T-cell (primary cell): ENCODE measurements at regions not wholly inside any gene's neighbourhood (a gene's known extent, or its start where the extent isn't known, plus 50 kb on each side); places are given as distances from the start of the nearest gene placed in this dataset.

ENCODE experiments used
- ATAC-seq, 4 experiments: fragments of 200-7000 bp in 3 of 4; fragments of 150-1000 bp in 1 of 4; cut with Tn5 transposase; replicated peaks in 1 of 4; 1 replicate in 3 of 4; 2 replicates in 1 of 4; pipeline ENCODE4 v1.10.0; 2021; ENCODE audit warnings: moderate library complexity in 3 of 4, mild to moderate bottlenecking in 2 of 4, moderate number of reproducible peaks in 1 of 4
- CTCF ChIA-PET, 2 donors: fragments of 300-600 bp; sonication (Branson Sonifier 250); formaldehyde crosslinking; loops; one replicate each; lab custom pipeline; 2022; ENCODE audit warnings: antibody characterized with exemption in 2 of 2; lab: Charles Lee
- POLR2A ChIA-PET, 2 donors: fragments of 300-600 bp; sonication (Branson Sonifier 250); formaldehyde crosslinking; loops; one replicate each; lab custom pipeline; 2022; ENCODE audit warnings: antibody characterized with exemption in 2 of 2; lab: Charles Lee
- DNase-seq, 35 experiments: peaks; one replicate each; pipeline versions ENCODE4 v3.0.0 to v3.0.0-alpha.2; 2013 to 2023
- H3K27ac ChIP-seq: one replicate; pipeline ENCODE4 v1.5.1; 2013; ENCODE audit warnings: low read length
- H3K27me3 ChIP-seq, 2 experiments: replicated peaks in 1 of 2; 1 replicate in 1 of 2; 2 replicates in 1 of 2; pipeline versions ENCODE4 v1.6.1 to v1.7.0; 2013; ENCODE audit warnings: low read length in 1 of 2, mixed read lengths in 1 of 2; ENCODE audit not compliant: control insufficient read depth in 2 of 2, insufficient read depth in 2 of 2; ENCODE audit errors: extremely low read depth in 1 of 2
- H3K36me3 ChIP-seq, 2 donors: 1 replicate in 1 of 2; 2 replicates in 1 of 2; pipeline versions ENCODE4 v1.6.1 to v1.7.0; 2013; ENCODE audit warnings: low read length in 1 of 2; ENCODE audit not compliant: control insufficient read depth in 2 of 2, insufficient read depth in 1 of 2; ENCODE audit errors: extremely low read depth in 1 of 2
- H3K4me1 ChIP-seq, 2 experiments: 1 replicate in 1 of 2; 2 replicates in 1 of 2; pipeline versions ENCODE4 v1.6.1 to v1.7.0; 2013; ENCODE audit warnings: low read length in 2 of 2, mixed read lengths in 1 of 2; ENCODE audit not compliant: insufficient read depth in 2 of 2, control insufficient read depth in 1 of 2; ENCODE audit errors: extremely low read depth in 1 of 2
- H3K4me3 ChIP-seq, 2 donors: 1 replicate in 1 of 2; 2 replicates in 1 of 2; pipeline versions ENCODE4 v1.5.1 to v1.7.0; 2013; ENCODE audit warnings: mild to moderate bottlenecking in 2 of 2, low read length in 1 of 2, moderate library complexity in 1 of 2; ENCODE audit not compliant: control insufficient read depth in 1 of 2; ENCODE audit errors: extremely low read depth in 1 of 2
- H3K9me3 ChIP-seq: 2 replicates; pipeline ENCODE4 v1.7.0; 2013
- H3K27ac Mint-ChIP-seq, 2 donors: one replicate each; pipeline ENCODE4 v1.8.0; 2020 to 2021; ENCODE audit warnings: mild to moderate bottlenecking in 2 of 2, mixed read lengths in 2 of 2
- H3K27me3 Mint-ChIP-seq, 2 donors: one replicate each; pipeline ENCODE4 v1.8.0; 2021 to 2022; ENCODE audit warnings: mixed read lengths in 2 of 2
- H3K36me3 Mint-ChIP-seq: one replicate; pipeline ENCODE4 v1.8.0; 2021; ENCODE audit warnings: mixed read lengths
- H3K4me1 Mint-ChIP-seq, 3 donors: one replicate each; pipeline ENCODE4 v1.8.0; 2020 to 2022; ENCODE audit warnings: mixed read lengths in 3 of 3, mild to moderate bottlenecking in 1 of 3
- H3K4me3 Mint-ChIP-seq, 3 donors: one replicate each; pipeline ENCODE4 v1.8.0; 2020 to 2022; ENCODE audit warnings: mild to moderate bottlenecking in 3 of 3, mixed read lengths in 3 of 3, moderate library complexity in 3 of 3
- H3K9me3 Mint-ChIP-seq, 3 donors: one replicate each; pipeline ENCODE4 v1.8.0; 2020 to 2022; ENCODE audit warnings: mixed read lengths in 3 of 3
- WGBS: methylation state at CpG from one replicate; pipeline ENCODE4 v1.1.5; 2013; ENCODE audit warnings: missing lambda C conversion rate; ENCODE audit not compliant: insufficient coverage; 5-methylcytosine and 5-hydroxymethylcytosine counted together

DNA sequence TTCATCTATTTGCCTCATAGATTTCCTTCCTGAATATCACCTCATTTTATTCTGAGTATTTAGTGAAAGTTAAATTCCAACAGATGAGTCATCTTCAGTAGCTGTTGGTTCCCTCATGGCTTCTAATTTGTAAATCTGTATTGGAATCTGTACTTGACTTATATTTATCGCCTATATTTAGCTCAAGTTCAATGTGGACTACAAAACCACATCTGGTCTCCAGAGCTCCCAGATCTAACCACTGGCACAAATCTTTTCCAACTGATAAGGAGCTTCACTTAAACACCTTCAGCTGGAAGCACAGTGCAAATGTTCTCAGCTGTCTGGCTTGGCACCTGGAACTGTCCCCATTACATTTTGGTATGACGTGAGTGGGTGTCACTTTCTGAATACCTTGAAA, 82.8 kb upstream of the DSEL start:
- DNase-seq, result no peak
- no peak overlapping the region for H3K4me3 Mint-ChIP-seq
- WGBS, result 100% methylated on average over 1 of the region's 2 CpGs
- H3K27ac Mint-ChIP-seq, result no peak overlapping the region
- no peak overlapping the region for H3K4me3 ChIP-seq
- no peak overlapping the region for H3K27ac ChIP-seq
- peaks cover 0 to 4% of the 10 kb centered on the region in 2 experiments for H3K27me3 ChIP-seq
- ChIA-PET CTCF (no interaction called here), POLR2A (interaction anchor here (0.5 kb wide), 2 partner anchors 9 to 46 kb away, joined by 3 read pairs; no protein-coding TSS in a partner anchor)
- no peaks in the 10 kb centered on the region for H3K4me1 Mint-ChIP-seq
- no peaks in the 10 kb centered on the region for H3K9me3 ChIP-seq
- H3K9me3 Mint-ChIP-seq, result peaks cover 2 to 13% (median 9%) of the 10 kb centered on the region in 3 donors
- peaks cover 2 to 8% of the 10 kb centered on the region in 2 donors for H3K27me3 Mint-ChIP-seq
- H3K36me3 ChIP-seq, result no peaks in the 10 kb centered on the region
- H3K36me3 Mint-ChIP-seq, result no peaks in the 10 kb centered on the region
- H3K4me1 ChIP-seq, result no peaks in the 10 kb centered on the region
- ATAC-seq, result no peak

DNA sequence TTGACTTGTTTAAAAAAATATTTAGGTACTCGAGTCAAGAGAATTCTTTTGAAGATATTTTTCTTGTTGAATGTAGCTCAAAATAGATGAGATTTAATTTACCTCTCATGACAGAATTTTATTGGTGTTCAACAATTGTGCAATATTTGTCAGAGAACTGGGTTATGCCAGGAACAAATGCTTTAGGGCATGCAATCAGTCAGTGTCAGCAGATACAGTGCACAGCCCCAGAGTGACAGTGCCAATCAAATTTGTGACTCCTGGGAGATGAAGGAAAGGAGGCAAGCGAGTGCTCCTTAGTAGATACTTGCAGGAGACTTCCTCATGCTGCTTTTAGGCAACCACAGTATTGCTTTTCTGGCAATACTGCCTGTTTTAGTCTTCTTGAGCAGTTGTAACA, 81.2 kb upstream of the DSEL start:
- Histone ChIP-seq H3K4me1 (no peaks in the 10 kb centered on the region), H3K27ac (no peak overlapping the region), H3K4me3 (no peak overlapping the region), H3K9me3 (no peaks in the 10 kb centered on the region), H3K36me3 (no peaks in the 10 kb centered on the region), H3K27me3 (peaks cover 0 to 4% of the 10 kb centered on the region in 2 experiments)
- H3K36me3 Mint-ChIP-seq, result no peaks in the 10 kb centered on the region
- ATAC-seq (no peak), DNase-seq (no peak)
- no peaks in the 10 kb centered on the region for H3K4me1 Mint-ChIP-seq
- H3K4me3 Mint-ChIP-seq, result no peak overlapping the region
- WGBS, result 40% methylated on average over 1 of the region's 2 CpGs
- H3K27me3 Mint-ChIP-seq, result peaks cover 2 to 8% of the 10 kb centered on the region in 2 donors
- peaks cover 2 to 13% (median 5%) of the 10 kb centered on the region in 3 donors for H3K9me3 Mint-ChIP-seq
- ChIA-PET POLR2A (no interaction called here), CTCF (no interaction called here)
- no peak overlapping the region for H3K27ac Mint-ChIP-seq

DNA sequence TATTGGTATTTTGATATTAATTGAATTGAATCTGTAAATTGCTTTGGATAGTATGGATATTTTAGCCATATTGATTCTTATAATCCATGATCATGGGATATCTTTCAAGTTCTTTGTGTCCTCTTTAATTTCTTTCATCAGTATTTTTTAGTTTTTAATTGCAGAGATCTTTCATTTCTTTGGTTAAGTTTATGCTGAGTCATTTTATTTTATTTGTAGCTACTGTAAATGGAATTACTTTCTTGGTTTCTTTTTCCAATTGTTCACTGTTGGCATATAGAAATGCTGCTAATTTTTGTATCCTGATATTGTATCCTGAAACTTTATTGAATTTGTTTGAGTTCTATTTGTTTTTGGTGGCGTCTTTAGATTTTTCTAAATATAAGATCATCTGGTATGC, 79.5 kb upstream of the DSEL start:
- Histone ChIP-seq H3K27me3 (no peaks in the 10 kb centered on the region), H3K9me3 (no peaks in the 10 kb centered on the region), H3K36me3 (no peaks in the 10 kb centered on the region), H3K4me1 (no peaks in the 10 kb centered on the region), H3K4me3 (no peak overlapping the region), H3K27ac (no peak overlapping the region)
- ATAC-seq, result no peak
- no peak overlapping the region for H3K27ac Mint-ChIP-seq
- H3K4me3 Mint-ChIP-seq, result no peak overlapping the region
- H3K4me1 Mint-ChIP-seq, result no peaks in the 10 kb centered on the region
- ChIA-PET POLR2A (no interaction called here), CTCF (no interaction called here)
- DNase-seq, result no peak
- no peaks in the 10 kb centered on the region for H3K36me3 Mint-ChIP-seq
- H3K9me3 Mint-ChIP-seq, result peaks cover 2 to 13% (median 5%) of the 10 kb centered on the region in 3 donors
- no CpG with 5 or more reads among the region's 1 CpG for WGBS
- peaks cover 2 to 8% of the 10 kb centered on the region in 2 donors for H3K27me3 Mint-ChIP-seq

DNA sequence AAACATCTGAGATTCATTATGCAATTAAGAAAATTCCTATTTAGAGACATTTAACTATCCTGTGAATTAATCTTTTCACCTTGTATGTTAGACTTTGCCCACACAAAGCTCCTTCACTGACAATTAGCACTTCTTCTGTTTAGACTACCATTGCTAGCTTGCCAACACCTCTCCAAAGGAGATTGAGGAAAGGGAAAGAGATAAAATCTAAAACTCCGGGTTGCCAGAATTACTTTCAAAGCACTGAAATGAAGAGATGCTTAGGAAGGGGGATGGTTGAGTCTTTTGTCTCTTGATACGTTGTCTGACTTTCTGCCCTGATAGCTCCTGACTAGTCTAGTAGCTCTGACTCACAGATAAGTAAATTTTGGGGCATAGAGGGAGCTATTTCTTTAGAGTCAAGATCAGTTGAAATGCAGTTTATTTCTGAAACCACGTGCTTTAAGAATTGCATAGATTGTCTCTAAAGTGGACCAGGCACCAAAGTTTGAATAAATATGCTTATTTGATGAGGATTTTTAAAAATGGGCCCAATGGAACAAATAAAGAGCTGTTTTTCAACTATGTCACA, 74.1 kb upstream of the DSEL start:
- H3K27ac ChIP-seq, result no peak overlapping the region
- Mint-ChIP-seq H3K4me3 (no peak overlapping the region), H3K27me3 (peaks cover 0 to 17% of the 10 kb centered on the region in 2 donors), H3K27ac (no peak overlapping the region), H3K4me1 (no peaks in the 10 kb centered on the region), H3K36me3 (no peaks in the 10 kb centered on the region), H3K9me3 (peaks cover 2 to 12% (median 5%) of the 10 kb centered on the region in 3 donors)
- POLR2A ChIA-PET, result interaction anchor here in 1 of 2 donors (0.9 kb wide), 1 partner anchor 9 kb away, joined by 3 read pairs; no protein-coding TSS in a partner anchor
- CTCF ChIA-PET, result no interaction called here
- WGBS, result 22% methylated on average over 1 of the region's 3 CpGs
- H3K27me3 ChIP-seq, result no peaks in the 10 kb centered on the region
- ATAC-seq (no peak), DNase-seq (no peak)
- H3K36me3 ChIP-seq, result no peaks in the 10 kb centered on the region
- no peaks in the 10 kb centered on the region for H3K9me3 ChIP-seq
- H3K4me3 ChIP-seq, result no peak overlapping the region
- H3K4me1 ChIP-seq, result no peaks in the 10 kb centered on the region

DNA sequence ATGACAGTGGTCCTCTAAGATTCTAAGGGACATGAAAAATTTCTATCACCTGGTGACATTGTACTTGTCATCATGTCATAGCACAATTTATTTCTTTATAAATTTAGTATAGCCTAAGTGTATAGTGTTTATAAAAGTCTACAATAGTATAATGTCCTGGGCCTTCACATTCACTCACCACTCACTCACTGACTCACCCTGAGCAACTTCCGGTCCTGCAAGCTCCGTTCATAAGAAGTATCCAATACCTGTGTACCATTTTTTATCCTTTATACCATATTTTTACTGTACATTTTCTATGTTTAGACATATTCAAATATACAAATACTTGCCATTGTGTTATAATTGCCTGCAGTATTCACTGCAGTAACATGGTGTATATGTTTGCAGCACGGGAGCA, 72.8 kb upstream of the DSEL start:
- ATAC-seq (no peak), DNase-seq (no peak)
- Histone ChIP-seq H3K27me3 (no peaks in the 10 kb centered on the region), H3K36me3 (no peaks in the 10 kb centered on the region), H3K9me3 (no peaks in the 10 kb centered on the region), H3K4me3 (no peak overlapping the region), H3K4me1 (no peaks in the 10 kb centered on the region), H3K27ac (no peak overlapping the region)
- ChIA-PET POLR2A (no interaction called here), CTCF (no interaction called here)
- no peaks in the 10 kb centered on the region for H3K4me1 Mint-ChIP-seq
- no peaks in the 10 kb centered on the region for H3K36me3 Mint-ChIP-seq
- no CpG with 5 or more reads among the region's 3 CpGs for WGBS
- no peak overlapping the region for H3K4me3 Mint-ChIP-seq
- H3K27ac Mint-ChIP-seq, result no peak overlapping the region
- no peaks in the 10 kb centered on the region for H3K9me3 Mint-ChIP-seq
- H3K27me3 Mint-ChIP-seq, result peaks cover 0 to 14% of the 10 kb centered on the region in 2 donors

DNA sequence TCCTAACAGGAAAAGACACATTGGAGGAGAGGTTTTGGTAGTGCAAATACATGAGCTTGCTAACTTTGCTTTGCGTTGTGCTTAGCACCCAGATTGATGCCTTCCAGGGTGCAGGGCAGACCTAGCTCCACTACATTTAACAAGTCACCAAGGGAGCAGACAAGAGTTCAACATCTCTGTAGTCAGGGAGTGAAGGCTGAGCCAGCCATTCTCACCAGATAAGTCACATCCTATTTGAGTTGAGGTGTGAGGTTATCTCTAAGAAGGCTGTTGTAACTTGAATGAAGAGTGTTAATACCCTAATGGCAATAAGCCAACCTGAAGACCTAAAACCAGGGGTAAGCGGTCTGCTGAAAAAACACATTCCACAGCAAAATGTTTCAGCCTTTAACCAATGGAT, 69.6 kb upstream of the DSEL start:
- no peak overlapping the region for H3K27ac Mint-ChIP-seq
- H3K36me3 ChIP-seq, result no peaks in the 10 kb centered on the region
- H3K36me3 Mint-ChIP-seq, result no peaks in the 10 kb centered on the region
- no peak overlapping the region for H3K4me3 ChIP-seq
- H3K27me3 Mint-ChIP-seq, result peaks cover 0 to 17% of the 10 kb centered on the region in 2 donors
- H3K27me3 ChIP-seq, result no peaks in the 10 kb centered on the region
- no peaks in the 10 kb centered on the region for H3K4me1 Mint-ChIP-seq
- no CpG with 5 or more reads among the region's 2 CpGs for WGBS
- ATAC-seq (no peak), DNase-seq (no peak)
- POLR2A ChIA-PET, result no interaction called here
- CTCF ChIA-PET, result no interaction called here
- no peak overlapping the region for H3K27ac ChIP-seq
- no peaks in the 10 kb centered on the region for H3K9me3 ChIP-seq
- H3K4me1 ChIP-seq, result no peaks in the 10 kb centered on the region
- H3K9me3 Mint-ChIP-seq, result no peaks in the 10 kb centered on the region
- no peak overlapping the region for H3K4me3 Mint-ChIP-seq
